Hippocampal formation (tissue), 2 donors: ENCODE measurements at regions not wholly inside any gene's neighbourhood (a gene's known extent, or its start where the extent isn't known, plus 50 kb on each side); places are given as distances from the start of the nearest gene placed in this dataset.

Experiments
- DNase-seq, 2 donors: peaks; one replicate each; lab custom pipeline; 2025; lab: John Stamatoyannopoulos, UW

DNA sequence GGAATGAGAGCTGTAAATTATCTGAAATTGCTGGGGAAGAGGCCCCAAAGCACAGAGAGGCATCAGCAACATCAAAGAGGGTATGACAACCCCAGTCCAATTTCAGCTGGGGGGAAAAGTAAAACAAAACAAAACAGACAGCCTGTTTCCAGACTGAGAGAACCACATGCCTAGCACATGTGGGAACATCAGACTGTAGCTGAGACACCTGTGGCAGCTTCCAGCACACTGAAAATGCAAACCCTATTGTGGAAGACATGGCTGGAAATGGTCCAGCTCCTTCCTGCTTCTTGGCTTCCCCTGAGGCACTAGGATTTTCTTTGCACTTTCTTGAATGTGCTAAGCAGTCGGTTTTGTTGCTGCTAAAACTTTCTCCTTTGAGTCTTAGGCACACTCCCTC, 240.9 kb upstream of the STS start:
- no peak for DNase-seq

DNA sequence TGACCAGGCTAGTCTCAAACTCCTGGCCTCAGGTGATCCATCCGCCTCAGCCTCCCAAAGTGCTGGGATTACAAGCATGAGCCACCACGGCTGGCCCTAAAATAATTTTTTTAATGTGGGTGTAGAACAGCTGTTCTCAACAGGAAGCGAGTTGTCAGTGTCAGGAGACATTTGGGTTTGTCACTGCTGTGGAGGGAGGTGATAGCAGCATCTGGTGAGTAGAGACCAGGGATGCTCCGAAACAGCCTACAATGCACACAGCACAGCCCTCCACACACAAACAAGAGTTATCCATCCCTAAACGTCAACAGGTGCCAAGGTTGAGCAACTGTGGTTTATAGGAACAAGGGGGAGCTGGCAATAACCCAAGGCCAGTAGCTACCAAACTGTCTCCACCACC, 243.4 kb upstream of the STS start:
- DNase-seq = no peak

DNA sequence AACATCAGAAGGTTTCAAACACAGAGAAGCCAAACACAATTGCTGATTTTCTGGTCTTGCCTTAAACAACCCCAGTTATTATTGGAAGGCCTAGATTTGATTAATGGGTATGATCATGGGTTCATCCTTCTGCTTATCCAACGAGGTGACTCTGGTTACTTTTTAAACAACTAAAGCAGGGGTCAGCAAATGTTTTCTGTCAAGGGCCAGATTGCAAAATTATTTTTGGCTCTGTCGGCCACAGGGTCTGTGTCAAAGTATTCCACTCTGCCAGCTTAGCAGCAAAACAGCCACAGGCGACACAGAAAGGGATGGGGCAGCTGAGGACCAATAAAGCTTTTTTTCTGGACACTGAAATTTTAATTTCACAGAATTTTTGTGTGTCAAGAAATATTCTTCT, 249.1 kb upstream of the STS start:
- no peak for DNase-seq

DNA sequence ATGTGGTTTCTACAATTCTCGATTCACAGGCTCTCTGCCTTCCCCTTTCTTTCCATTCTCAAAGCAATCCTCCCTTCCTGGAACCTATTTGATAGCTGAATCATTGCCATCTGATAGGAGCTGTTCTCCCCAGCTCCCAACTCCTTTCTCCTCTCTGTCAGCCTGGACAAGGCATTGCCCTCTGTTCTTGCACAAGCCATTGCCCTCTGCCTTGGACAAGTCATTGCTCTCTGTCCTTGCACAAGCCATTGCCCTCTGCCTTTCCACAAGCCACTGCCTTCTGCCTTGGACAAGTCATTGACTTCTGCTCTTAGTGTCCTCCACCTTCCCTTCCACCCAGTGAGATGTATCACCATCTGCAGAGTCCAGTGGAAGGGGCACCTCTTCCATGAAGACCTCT, 256.1 kb upstream of the STS start:
- DNase-seq = no peak

DNA sequence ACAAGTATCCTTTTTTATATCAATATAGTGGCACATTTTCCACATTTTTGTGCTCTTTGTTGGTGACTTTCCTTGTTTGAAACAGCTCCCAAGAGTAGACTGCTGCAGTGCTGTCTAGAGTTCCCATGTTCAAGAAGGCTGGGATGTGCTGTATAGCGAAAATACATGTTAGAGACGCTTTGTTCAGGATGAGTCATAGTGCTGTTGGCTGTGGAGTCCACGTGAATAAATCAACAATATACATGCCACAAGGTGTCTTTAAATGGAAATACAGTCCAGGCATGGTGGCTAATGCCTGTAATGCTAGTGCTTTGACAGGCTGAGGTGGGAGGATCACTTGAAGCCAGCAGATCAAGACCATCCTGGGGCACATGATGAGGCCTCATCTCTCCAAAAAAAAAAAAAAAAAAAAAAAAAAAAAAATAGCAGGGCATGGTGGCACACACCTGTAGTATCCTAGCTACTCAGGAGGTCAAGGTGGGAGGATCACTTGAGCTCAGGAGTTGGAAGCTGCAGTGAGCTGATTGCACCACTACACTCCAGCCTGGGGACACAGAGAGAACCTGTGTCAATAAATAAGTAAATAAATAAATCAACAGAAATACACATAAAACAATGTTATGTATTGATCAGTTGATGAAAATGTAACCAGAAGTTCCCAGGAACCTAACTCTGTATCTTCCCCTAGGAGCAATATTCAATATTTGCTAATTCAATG, 256.8 kb upstream of the STS start:
- DNase-seq = no peak

DNA sequence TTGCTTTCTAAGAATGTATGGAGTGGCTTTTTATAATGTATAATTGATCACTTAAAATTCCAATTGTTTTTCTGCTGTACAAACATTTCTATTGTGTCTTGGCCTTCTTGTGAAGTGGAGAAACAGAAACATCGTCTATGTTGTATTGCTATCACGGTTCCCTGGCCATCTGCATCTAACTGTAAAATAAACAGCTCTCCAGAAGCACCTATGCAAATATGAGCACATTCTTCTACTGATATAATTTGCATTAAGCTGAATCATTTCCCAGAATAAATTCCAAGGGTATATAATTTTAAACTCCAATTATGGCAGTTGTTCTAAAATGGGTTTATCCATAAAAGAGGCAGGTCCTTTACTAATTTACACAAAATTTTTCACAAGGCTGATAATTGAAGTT, 261.6 kb upstream of the STS start:
- no peak for DNase-seq

DNA sequence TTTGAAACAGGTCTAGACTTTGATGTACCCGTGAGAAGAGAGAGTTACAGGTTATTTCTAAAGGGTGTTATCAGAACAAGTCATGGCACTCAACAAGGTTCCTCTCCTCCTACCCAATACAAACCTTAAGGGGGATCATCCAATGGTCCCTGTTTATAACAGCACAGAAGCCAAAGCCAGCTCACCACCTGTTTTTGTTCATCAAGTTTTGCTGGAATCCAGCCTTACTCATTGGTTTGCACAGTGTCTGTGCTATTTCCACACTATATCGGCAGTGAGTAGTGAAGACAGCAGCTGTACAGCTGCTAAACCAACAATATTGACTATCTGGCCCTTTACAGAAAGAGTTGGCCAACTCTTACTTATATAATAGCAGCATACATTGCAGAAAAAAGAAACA, 262.1 kb upstream of the STS start:
- no peak for DNase-seq

DNA sequence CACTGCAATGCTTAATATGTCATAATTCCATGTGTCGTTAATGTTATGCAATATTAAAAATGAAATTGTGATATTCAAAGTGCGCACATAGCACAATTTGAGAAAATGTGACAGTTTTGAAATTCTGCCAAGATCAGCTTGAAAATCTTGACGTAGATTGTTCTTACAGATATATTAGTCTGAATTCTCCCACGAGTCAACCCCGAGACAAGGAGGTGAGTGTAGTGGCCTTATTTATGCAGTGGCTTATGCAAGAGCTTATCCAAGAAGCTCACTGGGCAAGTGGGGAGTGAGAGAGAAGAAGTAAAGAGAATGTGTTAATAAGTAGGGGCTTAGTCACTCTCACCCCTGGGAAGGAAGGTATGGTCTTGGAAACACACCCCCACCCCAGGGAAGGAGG, 286.1 kb upstream of the STS start:
- DNase-seq = no peak

DNA sequence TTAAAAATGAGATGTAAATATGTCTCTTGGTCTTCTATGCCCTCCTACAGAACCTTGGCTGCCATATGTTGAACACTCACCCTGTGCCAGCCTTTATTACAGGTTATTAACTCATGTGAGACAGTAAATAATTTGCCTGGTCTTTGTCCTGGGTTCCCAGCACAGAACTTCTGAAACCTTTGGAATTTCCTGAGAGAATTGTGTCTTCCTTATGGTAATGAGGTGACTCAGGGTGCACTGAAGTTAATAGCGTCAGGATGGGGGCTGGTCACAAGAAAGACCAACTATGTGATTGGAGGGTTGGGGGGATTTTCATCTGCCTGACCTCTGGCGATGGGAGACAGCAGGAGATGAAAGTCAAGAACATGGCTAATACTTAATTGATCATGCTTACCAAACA, 289.8 kb upstream of the STS start:
- DNase-seq = no peak

DNA sequence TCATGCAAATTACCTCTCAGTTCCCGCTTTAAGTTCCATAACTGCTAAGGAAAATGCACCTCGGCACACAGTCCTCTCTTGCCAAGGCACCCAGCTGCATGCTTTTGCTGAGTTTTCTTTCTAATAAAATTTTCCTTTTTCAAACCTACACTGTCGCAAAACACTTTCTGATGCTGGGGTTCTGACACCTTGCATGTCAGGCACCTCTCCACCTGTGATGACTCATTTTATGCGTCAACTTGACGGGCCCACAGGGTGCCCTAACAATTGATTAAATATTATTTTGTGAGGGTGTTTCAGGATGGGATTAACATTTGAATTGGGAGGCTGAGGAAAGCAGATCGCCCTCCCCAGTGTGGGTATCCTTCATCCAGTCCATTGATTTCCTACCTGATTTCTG, 291.0 kb upstream of the STS start:
- no peak for DNase-seq

DNA sequence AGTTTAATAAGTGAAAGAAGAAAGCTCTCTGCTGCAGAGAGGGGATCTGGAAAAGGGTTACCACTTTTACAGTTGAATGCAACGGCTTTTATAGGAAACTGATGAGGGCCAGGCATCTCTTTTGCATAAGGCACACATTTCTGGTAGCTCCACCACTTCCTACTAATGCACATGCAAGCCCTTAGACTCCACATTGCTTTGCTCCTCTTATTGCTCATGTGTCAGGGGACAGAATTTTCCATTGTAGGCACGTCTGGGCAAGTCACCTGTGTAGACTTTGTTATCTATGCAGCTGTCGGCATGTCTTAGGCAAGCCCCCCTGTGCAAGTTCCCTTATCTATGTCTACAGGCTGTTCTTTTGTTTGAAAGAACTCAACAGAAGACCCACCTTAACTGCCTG, 294.6 kb upstream of the STS start:
- DNase-seq = no peak

DNA sequence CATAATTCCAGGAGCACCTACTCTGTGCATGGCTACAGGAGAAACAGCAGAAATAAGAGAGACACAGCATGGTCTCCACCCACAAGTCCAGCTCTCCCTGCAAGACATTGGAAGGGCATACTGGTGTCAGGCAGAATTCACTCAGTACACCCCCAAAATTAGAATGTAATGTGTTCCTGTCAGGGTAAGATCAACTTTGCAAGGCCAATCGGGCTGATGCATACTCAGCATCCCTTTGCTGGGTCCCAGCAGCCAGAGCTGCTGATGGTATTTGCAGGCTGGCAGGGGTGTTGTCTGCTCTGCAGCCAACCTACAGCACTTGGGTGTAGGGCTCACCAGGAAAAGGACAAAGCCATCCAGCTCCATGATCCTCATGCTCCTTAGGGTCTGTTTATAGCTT, 295.4 kb upstream of the STS start:
- no peak for DNase-seq

DNA sequence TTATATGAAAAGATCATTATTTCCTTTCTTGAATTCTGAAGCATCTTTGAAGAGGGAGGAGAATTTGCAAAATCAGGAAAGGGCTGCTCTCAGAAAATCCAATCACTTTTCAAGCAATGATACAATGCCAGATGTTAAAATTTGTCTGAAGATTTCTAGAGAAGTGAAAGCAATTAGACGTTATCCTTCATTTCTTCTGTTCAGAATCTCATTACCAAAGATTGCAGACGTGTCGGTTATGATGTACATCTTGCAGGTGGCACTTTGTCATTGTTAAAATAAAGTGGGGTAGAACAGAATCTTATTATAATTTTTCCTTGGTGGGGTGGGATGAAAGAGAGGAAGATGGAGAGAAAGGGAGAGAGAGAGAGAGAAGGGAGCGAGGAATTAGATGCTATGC, 296.4 kb upstream of the STS start:
- DNase-seq = no peak

DNA sequence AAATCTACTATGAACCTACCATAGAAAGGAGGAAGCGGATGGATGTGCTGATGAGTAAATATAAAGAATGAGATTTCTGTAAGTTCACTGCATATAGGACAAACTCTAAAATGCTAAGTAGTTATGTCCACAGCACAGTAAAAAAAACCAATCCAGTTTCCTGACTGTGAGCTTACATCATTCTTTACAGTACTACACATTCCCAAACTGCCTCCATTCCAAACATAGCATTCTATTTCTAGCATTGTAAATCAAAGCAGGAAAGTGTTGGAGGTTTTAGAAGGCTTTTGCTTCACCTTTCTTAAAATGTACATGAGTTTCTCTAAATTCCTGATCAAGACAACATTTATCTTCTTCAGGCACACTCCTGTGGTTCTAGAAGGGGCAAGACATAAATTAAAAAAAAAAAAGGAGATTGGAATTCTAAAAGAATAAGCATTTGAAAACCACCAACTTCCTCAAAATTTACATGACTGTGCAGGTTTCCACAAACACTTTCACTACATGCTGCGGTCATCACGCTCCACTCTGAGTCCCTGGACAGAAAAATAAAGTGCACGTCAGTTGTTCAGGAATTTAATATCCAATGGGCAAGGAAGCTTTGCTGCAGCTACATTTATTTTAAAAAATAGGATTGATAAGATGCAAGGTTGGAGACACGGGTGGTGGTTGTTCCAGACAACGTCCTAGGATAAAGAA, 297.6 kb upstream of the STS start:
- no peak for DNase-seq

DNA sequence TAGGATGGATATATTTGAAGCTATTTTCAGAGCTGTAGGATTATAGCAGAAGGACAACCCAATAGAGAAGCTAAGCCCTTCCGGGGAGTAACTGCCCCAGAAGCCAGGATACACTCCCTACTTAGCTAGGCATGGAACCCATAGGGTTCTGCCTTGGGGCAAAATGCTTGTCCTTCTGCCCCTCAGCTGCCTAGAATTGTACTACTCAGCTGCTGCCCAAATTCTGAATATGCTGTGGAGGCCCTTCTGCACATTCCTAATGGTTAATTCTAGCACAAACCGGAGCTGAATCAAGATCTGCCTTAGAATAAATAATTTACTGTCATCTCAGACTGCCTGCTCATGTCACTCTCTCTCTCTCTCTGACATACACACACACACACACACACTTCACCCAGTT, 297.7 kb upstream of the VCX3A start:
- DNase-seq = no peak

DNA sequence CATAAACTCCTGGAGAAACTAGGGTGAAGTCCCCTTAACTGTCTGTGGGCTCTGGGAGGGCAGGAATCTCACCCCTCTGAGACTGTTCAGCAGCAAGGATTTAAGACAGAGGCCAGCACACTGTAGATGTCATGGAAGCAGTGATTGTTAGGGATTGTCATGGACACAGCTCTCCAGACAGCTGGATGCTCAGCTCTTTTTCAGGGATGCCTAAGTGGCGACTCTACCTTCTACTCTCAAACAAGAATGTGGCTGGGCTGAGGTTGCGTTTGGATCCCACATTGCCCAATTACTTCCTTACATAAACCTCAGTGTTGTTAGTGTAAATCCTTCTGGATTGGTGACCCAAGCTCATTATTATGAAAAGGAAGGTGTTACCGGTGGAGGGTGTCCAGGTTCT, 291.9 kb upstream of the VCX3A start:
- no peak for DNase-seq

DNA sequence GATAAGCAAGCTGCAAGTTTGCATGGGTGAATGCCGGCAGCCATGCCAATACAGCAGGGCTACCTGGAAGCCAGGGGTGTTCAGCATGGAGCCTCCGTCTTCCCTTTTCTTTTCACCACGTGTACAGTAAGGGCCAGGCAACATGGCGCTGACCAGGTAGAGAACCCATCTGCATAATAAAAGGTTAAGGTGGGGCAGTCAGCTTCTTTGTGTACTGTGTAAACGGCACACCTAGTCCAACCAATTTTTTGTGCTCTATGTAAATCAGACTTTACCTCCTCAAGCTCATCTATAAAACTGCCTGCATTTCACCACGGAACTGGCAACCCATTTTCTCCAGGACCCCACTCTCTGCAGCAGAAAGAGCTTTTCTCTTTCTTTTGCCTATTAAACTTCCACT, 286.8 kb upstream of the VCX3A start:
- DNase-seq = no peak

DNA sequence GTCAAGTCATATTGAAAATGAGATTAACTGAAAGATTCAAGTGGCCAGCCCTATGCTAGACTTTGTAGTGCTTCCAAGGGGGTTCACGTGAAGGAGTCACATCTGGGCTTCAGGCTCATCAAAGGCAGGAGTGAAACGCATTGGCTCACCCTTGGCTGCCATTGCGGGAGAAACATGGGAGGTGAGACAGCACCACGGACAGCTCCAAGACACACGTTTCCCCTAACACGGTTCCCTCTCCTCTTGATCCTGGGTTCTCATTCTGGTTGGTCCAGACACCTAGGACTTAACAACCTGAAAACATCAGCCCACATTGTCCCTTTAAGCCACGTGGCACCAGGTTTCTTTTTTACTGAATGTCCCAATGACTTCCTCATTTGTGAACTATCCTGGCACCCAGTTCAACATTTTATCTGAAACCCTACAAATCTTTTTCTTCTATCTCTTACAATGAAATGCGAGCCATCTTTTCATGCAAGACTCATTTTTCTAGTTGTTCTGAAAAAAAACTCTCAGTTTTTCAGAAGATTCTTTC, 279.0 kb upstream of the VCX3A start:
- no peak for DNase-seq

DNA sequence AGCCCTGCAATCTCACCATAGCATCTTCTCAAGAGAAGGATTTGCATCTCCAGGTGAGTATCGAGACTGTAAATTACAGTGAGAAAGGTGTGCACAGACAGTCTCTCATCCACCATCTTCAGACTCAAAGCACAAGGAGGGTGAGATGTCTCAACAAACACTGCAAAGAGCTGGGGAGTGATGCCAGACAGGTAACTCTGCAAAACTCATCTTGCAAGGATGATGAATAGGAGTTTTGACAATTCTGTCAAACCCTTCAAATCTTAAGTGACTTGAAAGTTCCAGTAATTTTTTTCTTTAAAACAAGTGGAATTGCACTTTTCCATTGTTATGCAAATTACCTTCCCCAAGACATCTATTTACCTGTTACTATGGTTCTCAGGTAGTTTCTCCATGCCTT, 277.2 kb upstream of the VCX3A start:
- DNase-seq = no peak

DNA sequence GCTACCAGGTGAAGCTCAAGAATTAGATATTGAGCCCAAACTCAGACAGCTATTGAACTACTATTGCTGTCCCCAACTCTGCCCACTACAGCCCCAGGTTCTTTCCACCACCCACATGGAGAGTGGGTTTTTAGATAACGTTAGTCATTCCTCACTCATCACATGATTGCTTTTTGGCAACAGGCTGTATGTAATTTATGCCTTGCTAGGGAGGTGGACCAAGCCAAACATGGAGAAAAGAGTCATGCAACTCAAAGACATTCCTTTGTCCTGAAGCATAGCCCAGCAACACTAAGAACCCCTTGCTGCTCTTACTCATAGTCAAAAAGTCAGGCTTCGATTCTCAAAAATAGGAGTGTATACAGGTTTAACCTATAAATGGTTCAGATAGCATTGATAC, 275.9 kb upstream of the VCX3A start:
- no peak for DNase-seq

DNA sequence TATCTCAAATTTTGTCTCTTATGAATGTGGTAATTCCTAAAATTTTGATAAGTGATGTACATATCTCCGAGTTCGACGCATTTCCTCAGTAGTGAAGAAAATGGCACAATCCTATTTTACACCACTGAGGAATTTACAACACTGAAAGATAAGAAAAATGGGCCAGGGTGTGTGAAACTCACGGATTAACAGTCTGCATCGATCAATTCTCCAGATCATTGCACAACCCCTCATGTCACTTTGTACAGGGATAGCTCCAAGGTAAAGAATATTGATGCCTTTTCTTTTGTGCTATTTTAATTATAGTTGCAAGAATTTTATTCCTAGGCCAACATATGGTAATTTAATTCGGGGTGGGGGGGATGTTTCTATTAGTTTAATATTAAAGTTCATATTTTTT, 268.7 kb upstream of the VCX3A start:
- DNase-seq = no peak

DNA sequence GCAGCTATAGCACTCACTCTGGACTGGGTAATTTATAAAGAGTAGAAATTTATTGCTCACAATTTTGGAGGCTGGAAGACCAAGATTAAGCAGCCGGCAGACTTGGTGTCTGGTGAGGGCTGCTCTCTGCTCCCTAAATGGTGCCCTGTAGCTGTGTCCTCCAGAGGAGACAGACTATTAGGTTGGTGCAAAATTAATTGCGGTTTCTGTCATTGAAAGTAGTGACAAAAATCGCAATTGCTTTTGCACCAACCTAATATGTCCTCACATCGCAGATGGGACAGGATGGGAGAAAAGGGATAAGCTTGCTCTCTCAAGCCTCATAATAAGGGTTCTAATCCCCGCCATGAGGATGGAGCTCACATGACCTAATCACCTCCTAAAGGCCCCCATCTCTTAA, 258.1 kb upstream of the VCX3A start:
- no peak for DNase-seq

DNA sequence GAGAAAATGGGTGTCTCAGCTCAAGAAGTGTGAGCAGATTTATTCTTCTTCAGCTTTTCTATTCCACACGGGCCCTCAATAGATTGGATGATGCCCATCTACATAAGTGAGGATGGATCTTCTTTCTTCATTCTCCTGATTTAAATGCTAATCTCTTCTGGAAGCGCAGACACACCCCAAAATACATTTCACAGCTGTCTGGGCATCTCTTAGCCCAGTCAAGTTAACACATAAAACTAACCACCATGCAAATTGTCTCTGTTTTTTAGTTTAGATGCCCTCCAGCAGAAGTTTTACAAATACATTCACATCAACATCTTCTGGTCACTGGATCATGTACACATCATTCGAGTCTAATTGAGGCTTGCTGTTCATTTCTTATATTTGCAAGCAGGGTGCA, 249.0 kb upstream of the VCX3A start:
- DNase-seq = no peak

DNA sequence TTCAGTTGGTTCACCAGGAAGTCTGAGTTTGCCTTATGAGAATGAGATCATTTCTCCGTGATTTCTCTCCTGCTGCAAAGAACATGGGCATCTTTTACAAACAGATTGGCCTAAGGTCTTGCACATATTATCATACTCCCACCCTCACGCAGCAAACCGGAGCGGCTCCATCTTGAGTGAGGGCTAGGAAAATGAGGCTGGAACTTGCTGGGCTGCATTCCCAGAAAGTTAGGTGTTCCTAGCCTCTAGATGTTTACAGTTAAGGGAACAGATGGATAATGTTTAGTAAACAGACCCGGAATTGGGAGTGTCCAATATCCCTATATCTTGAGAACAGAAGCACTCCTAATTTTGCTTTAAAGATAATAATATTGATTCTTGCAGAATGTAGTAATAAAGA, 247.9 kb upstream of the VCX3A start:
- DNase-seq = no peak
